Mesendoderm (in vitro differentiated cells): ENCODE measurements at regions not wholly inside any gene's neighbourhood (a gene's known extent, or its start where the extent isn't known, plus 50 kb on each side); places are given as distances from the start of the nearest gene placed in this dataset.
A peak's percentile ranks its signal among the peaks of the same experiment; 100 is the strongest.

Source experiments
- DNase-seq: peaks from one replicate; pipeline ENCODE4 v3.0.0; 2013
- H2AK5ac ChIP-seq: 2 replicates; pipeline ENCODE4 v1.6.1; 2013; ENCODE audit warnings: low read length, inconsistent platforms
- H2BK120ac ChIP-seq: 2 replicates; pipeline ENCODE4 v1.6.1; 2013; ENCODE audit warnings: low read depth, mild to moderate bottlenecking, low read length, moderate library complexity, mixed read lengths
- H2BK15ac ChIP-seq: replicated peaks from 2 replicates; pipeline ENCODE4 v1.6.1; 2013; ENCODE audit warnings: low read depth, mild to moderate bottlenecking, moderate library complexity
- H2BK5ac ChIP-seq: 2 replicates; pipeline ENCODE4 v1.6.1; 2013; ENCODE audit warnings: low read length, inconsistent platforms
- H3K18ac ChIP-seq: 2 replicates; pipeline ENCODE4 v1.6.1; 2013; ENCODE audit warnings: mild to moderate bottlenecking, low read length, mixed read lengths
- H3K23ac ChIP-seq: one replicate; pipeline ENCODE4 v1.6.1; 2013; ENCODE audit warnings: low read length
- H3K27ac ChIP-seq: 2 replicates; pipeline ENCODE4 v1.5.1; 2013; ENCODE audit warnings: low read depth, mild to moderate bottlenecking, inconsistent platforms, low read length, moderate library complexity
- H3K27me3 ChIP-seq: 2 replicates; pipeline ENCODE4 v1.6.1; 2013; ENCODE audit warnings: low read length, control low read depth, mild to moderate bottlenecking, inconsistent platforms; ENCODE audit not compliant: insufficient read depth, poor library complexity
- H3K36me3 ChIP-seq: 2 replicates; pipeline ENCODE4 v1.6.1; 2013; ENCODE audit warnings: low read length, inconsistent platforms; ENCODE audit not compliant: control insufficient read depth, insufficient read depth
- H3K4ac ChIP-seq: one replicate; pipeline ENCODE4 v1.6.1; 2013; ENCODE audit warnings: low read depth, mild to moderate bottlenecking, low read length, moderate library complexity
- H3K4me1 ChIP-seq: 2 replicates; pipeline ENCODE4 v1.6.1; 2013; ENCODE audit warnings: low read depth, low read length, inconsistent platforms; ENCODE audit not compliant: control insufficient read depth
- H3K4me2 ChIP-seq: 2 replicates; pipeline ENCODE4 v1.6.1; 2013; ENCODE audit warnings: low read length
- H3K4me3 ChIP-seq: 2 replicates; pipeline ENCODE4 v1.5.1; 2013; ENCODE audit warnings: mild to moderate bottlenecking, low read length
- H3K56ac ChIP-seq: one replicate; pipeline ENCODE4 v1.6.1; 2013; ENCODE audit warnings: low read length
- H3K79me1 ChIP-seq: 2 replicates; pipeline ENCODE4 v1.6.1; 2013; ENCODE audit warnings: low read length, inconsistent platforms
- H3K79me2 ChIP-seq: 2 replicates; pipeline ENCODE4 v1.6.1; 2013; ENCODE audit warnings: mild to moderate bottlenecking, low read length; ENCODE audit not compliant: control insufficient read depth, insufficient read depth
- H3K9ac ChIP-seq: 2 replicates; pipeline ENCODE4 v1.6.1; 2013; ENCODE audit warnings: low read length, inconsistent platforms
- H4K5ac ChIP-seq: one replicate; pipeline ENCODE4 v1.6.1; 2013; ENCODE audit warnings: low read length
- H4K8ac ChIP-seq: one replicate; pipeline ENCODE4 v1.6.1; 2013; ENCODE audit warnings: low read depth, mild to moderate bottlenecking, control low read depth, low read length, moderate library complexity
- WGBS: extraction: QIAGEN DNeasy Blood & Tissue Kit; methylation state at CpG from one replicate; pipeline ENCODE4 v1.1.7; 2013; ENCODE audit warnings: low lambda C conversion rate, missing lambda C conversion rate; ENCODE audit not compliant: insufficient coverage; ENCODE audit errors: extremely low coverage; 5-methylcytosine and 5-hydroxymethylcytosine counted together

GRCh38 chrY:17045124-17045523 is 834.9 kb downstream of the CDY2B start:
- Histone ChIP-seq H3K56ac (no peak overlapping the region), H2BK5ac (no peak overlapping the region), H2AK5ac (no peak overlapping the region), H3K4ac (no peak overlapping the region), H3K4me3 (no peak overlapping the region), H3K79me1 (no peaks in the 10 kb centered on the region), H3K27me3 (no peaks in the 10 kb centered on the region), H3K36me3 (no peaks in the 10 kb centered on the region), H3K23ac (no peak overlapping the region), H4K5ac (no peak overlapping the region), H3K4me1 (no peaks in the 10 kb centered on the region), H3K4me2 (no peak overlapping the region), H2BK15ac (no peak overlapping the region), H3K79me2 (no peaks in the 10 kb centered on the region), H3K9ac (no peak overlapping the region), H4K8ac (no peak overlapping the region), H3K18ac (no peak overlapping the region), H3K27ac (no peak overlapping the region), H2BK120ac (no peak overlapping the region)
- DNase-seq = peak; percentile 13
- WGBS = no CpG with 5 or more reads among the region's 2 CpGs

DNA sequence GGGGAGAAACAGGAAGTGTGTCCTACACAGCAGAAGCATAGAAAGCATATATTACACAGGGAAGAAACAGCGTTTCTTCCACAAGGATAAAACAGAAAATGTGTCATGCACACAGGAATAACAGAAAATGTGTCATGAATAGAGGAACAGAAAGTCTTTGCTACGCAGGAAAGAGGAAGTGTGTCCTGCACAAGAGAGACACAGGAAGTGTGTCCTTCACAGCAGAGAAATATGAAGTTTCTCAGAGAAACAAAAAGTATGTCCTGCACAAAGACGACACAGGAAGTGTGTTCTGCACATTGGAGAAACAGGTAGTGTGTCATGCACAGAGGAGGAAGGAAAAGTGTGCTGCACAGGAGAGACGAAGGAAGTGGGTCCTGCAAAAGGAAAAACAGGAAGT is 835.3 kb downstream of the CDY2B start:
- Histone ChIP-seq H2BK5ac (no peak overlapping the region), H3K79me1 (no peaks in the 10 kb centered on the region), H2BK15ac (no peak overlapping the region), H3K27me3 (no peaks in the 10 kb centered on the region), H2AK5ac (no peak overlapping the region), H3K4me1 (no peaks in the 10 kb centered on the region), H3K4ac (no peak overlapping the region), H3K4me2 (no peak overlapping the region), H3K27ac (no peak overlapping the region), H3K23ac (no peak overlapping the region), H3K79me2 (no peaks in the 10 kb centered on the region), H3K56ac (no peak overlapping the region), H3K36me3 (no peaks in the 10 kb centered on the region), H3K18ac (no peak overlapping the region), H4K5ac (no peak overlapping the region), H3K4me3 (no peak overlapping the region), H4K8ac (no peak overlapping the region), H2BK120ac (no peak overlapping the region), H3K9ac (no peak overlapping the region)
- no CpG with 5 or more reads among the region's 4 CpGs for WGBS
- DNase-seq = no peak

- H3K56ac ChIP-seq = no peak overlapping the region
- no peak overlapping the region for H3K4me2 ChIP-seq
- H2BK120ac ChIP-seq = no peak overlapping the region
- DNase-seq = no peak
- H3K9ac ChIP-seq = no peak overlapping the region
- no peak overlapping the region for H3K4me3 ChIP-seq
- H3K27ac ChIP-seq = no peak overlapping the region
- no peak overlapping the region for H4K5ac ChIP-seq
- H2AK5ac ChIP-seq = no peak overlapping the region
- no peaks in the 10 kb centered on the region for H3K79me2 ChIP-seq
- H3K18ac ChIP-seq = no peak overlapping the region
- H4K8ac ChIP-seq = no peak overlapping the region
- no peak overlapping the region for H3K4ac ChIP-seq
- no peak overlapping the region for H2BK5ac ChIP-seq
- H3K23ac ChIP-seq = no peak overlapping the region
- no peaks in the 10 kb centered on the region for H3K79me1 ChIP-seq
- H3K36me3 ChIP-seq = no peaks in the 10 kb centered on the region
- no peak overlapping the region for H2BK15ac ChIP-seq
- H3K27me3 ChIP-seq = no peaks in the 10 kb centered on the region
- no CpG with 5 or more reads among the region's 3 CpGs for WGBS
- H3K4me1 ChIP-seq = no peaks in the 10 kb centered on the region
Measured at GRCh38 chrY:17044272-17044671, 835.7 kb downstream of the CDY2B start.

DNA sequence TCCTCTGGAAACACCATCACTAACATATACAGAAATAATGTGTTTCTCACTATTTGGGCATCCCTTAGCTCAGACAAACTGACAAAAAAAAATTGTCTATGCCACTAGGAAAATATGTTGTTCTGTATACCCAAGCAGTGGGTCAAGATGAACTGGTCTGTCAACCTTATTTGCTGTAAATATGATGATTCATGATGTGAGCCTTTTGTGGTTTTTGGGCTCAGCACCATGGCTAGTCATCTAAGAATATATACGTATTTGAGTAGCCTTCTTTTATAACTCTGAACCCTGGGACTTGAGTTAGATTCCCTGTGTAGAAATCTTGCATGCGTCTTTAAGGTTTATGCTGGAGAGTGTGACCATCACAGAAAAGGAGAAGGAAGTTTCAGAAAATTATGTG is 841.6 kb downstream of the CDY2B start:
- Histone ChIP-seq H3K4me1 (no peaks in the 10 kb centered on the region), H3K4me3 (no peak overlapping the region), H3K18ac (no peak overlapping the region), H3K56ac (no peak overlapping the region), H3K27me3 (no peaks in the 10 kb centered on the region), H3K79me2 (no peaks in the 10 kb centered on the region), H3K9ac (no peak overlapping the region), H2BK15ac (no peak overlapping the region), H3K36me3 (no peaks in the 10 kb centered on the region), H2BK120ac (no peak overlapping the region), H4K5ac (no peak overlapping the region), H3K4me2 (no peak overlapping the region), H2AK5ac (no peak overlapping the region), H2BK5ac (no peak overlapping the region), H3K4ac (no peak overlapping the region), H3K23ac (no peak overlapping the region), H3K27ac (no peak overlapping the region), H4K8ac (no peak overlapping the region), H3K79me1 (no peaks in the 10 kb centered on the region)
- WGBS = no CpG with 5 or more reads among the region's 2 CpGs
- no peak for DNase-seq

- no peak for DNase-seq
Measured at GRCh38 chrY:17018126-17018525, 861.9 kb downstream of the CDY2B start.

DNA sequence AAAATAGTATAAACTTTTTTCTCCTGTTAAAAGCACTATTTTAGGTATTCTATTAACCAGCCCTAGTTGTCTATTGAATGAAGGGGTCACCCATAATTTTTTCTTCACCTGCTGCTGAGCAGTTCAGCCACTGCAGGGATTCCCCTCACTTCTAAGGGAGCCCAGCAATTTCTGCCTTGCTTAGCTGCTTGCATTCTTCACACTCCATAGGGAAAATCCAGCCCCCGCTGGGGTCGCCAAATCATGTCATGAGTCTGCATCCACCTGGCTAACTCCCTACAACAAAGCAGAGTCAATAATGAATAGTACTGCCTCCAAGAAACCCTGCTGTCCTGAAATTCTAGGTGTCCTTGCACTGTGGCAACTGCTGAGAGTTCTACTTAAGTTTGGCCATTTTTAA is 886.5 kb downstream of the CDY2B start:
- H3K36me3 ChIP-seq = no peaks in the 10 kb centered on the region
- no peak overlapping the region for H2BK5ac ChIP-seq
- H3K79me2 ChIP-seq = no peaks in the 10 kb centered on the region
- H3K27me3 ChIP-seq = no peaks in the 10 kb centered on the region
- no peak overlapping the region for H3K9ac ChIP-seq
- H3K56ac ChIP-seq = no peak overlapping the region
- no peak overlapping the region for H2BK120ac ChIP-seq
- H3K4me2 ChIP-seq = no peak overlapping the region
- no CpG with 5 or more reads among the region's 2 CpGs for WGBS
- H4K5ac ChIP-seq = no peak overlapping the region
- no peak overlapping the region for H4K8ac ChIP-seq
- no peak overlapping the region for H2BK15ac ChIP-seq
- H3K18ac ChIP-seq = no peak overlapping the region
- no peak overlapping the region for H2AK5ac ChIP-seq
- H3K79me1 ChIP-seq = no peaks in the 10 kb centered on the region
- H3K23ac ChIP-seq = no peak overlapping the region
- no peaks in the 10 kb centered on the region for H3K4me1 ChIP-seq
- peak; percentile 67 for DNase-seq
- no peak overlapping the region for H3K27ac ChIP-seq
- no peak overlapping the region for H3K4me3 ChIP-seq
- H3K4ac ChIP-seq = no peak overlapping the region

More at GRCh38 chrY:17018126-17018525, 861.9 kb downstream of the CDY2B start:
- Histone ChIP-seq H2BK5ac (no peak overlapping the region), H3K27me3 (no peaks in the 10 kb centered on the region), H3K4me3 (no peak overlapping the region), H3K79me2 (no peaks in the 10 kb centered on the region), H2AK5ac (no peak overlapping the region), H4K5ac (no peak overlapping the region), H3K4ac (no peak overlapping the region), H2BK15ac (no peak overlapping the region), H3K4me1 (no peaks in the 10 kb centered on the region), H3K4me2 (no peak overlapping the region), H3K23ac (no peak overlapping the region), H2BK120ac (no peak overlapping the region), H3K79me1 (no peaks in the 10 kb centered on the region), H3K56ac (no peak overlapping the region), H3K27ac (no peak overlapping the region), H3K36me3 (no peaks in the 10 kb centered on the region), H3K18ac (no peak overlapping the region), H3K9ac (no peak overlapping the region), H4K8ac (no peak overlapping the region)
- no CpG with 5 or more reads among the region's 3 CpGs for WGBS
